HG03045 (cell line): ENCODE measurements at regions not wholly inside any gene's neighbourhood (a gene's known extent, or its start where the extent isn't known, plus 50 kb on each side); places are given as distances from the start of the nearest gene placed in this dataset.
"Not testable (repeated sequence)": the region's sequence is repeated elsewhere in the genome, so short reads cannot be mapped to it uniquely, and the experiment has no call there.

Experiments
- ATAC-seq: cut with Tn5 transposase; IDR thresholded peaks from one replicate; pipeline ENCODE4 v1.9.1; 2021; ENCODE audit warnings: mild to moderate bottlenecking, moderate library complexity; ENCODE audit not compliant: unreplicated experiment

DNA sequence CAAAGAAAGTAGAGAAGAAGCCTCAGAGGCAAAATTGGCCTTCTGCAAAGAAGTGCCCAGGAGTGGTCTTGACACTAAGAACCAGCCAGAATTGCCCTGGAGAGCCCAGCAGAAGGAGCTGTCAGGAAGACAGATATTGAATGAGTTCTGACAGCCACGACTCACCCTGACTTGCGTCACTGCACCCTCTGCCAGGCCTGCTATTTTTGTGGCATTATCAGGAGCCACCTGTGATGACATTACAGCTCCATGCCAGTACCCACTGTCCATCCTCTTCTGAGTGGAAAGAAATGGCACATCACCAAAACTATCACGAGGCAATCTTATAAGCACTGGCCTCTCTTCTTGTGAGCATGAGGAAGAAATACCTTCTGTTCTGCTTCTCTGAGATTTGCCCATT lies 67.7 kb downstream of the SMIM20 start:
- no peak for ATAC-seq

DNA sequence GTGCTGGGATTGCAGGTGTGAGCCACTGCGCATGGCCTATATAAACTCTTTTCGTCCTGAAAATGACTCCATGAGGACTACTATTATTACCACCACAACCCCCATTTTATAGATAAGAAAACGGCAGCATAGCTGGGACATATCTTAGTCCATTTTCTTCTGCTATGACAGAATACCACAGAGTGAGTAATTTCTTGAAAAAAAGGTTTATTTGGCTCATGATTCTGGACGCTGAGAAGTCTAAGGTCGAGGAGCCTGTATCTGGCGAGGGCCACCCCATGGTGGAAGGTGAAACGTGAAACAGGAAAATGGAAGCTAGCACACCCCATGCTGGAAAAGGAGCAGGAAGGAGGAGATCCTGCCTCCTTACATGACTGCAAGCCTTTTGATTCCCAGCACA lies 68.9 kb downstream of the SMIM20 start:
- no peak for ATAC-seq

DNA sequence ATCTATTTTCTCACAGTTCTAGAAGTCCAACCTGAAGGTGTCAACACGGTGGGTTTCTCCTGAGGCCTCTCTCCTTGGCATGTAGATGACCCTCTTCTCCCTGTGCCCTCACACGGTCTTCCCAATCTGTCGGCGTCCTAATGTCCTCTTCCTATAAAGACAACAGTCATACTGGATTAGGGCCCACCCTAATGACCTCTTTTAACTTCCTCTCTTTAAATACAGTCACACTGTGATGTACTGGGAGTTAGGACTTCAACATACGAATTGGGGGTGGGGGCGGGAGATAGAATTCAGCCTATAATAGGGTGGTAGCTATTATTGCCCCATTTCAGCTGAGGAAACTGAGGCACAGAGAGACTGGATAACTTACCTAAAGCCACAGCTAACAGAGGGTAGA lies 70.2 kb downstream of the SMIM20 start:
- no peak for ATAC-seq

DNA sequence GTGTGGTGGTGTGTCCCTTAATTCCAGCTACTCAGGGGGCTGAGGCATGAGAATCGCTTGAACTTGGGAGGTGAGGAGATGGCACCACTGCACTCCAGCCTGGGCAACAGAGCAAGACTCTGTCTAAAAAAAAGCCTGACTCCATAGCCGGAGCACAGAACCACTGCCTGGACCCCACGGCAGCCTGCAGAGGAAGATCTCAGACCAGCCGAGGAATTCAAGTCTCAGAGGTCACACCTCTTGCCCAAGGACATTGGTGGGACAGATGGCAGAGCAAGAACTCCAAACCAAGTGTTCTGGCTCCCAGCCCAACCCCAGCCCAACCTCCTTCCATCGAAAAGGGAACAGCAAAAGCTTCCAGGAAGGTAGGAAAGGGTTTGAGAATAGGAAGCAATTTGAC lies 70.8 kb downstream of the SMIM20 start:
- ATAC-seq = no peak

DNA sequence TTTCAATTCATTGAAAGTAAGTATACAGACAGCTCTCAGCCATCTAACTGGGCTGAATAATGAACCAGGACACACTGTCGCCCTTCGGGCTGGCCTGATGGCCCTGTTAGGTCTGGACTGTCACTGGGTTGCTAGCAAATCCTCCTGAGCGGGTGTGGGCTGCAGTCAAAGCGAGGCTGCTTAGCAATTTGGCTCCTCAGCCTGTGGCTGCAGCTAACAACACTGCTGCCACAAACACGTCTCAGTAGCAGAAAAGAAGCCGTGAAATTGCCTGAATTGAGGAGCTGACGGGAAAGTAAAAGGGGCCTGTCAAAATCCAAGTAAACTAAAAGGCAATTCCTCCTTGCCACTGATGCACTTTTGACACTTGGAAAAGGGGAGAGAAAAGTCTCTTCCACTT lies 72.8 kb downstream of the SMIM20 start:
- no peak for ATAC-seq

DNA sequence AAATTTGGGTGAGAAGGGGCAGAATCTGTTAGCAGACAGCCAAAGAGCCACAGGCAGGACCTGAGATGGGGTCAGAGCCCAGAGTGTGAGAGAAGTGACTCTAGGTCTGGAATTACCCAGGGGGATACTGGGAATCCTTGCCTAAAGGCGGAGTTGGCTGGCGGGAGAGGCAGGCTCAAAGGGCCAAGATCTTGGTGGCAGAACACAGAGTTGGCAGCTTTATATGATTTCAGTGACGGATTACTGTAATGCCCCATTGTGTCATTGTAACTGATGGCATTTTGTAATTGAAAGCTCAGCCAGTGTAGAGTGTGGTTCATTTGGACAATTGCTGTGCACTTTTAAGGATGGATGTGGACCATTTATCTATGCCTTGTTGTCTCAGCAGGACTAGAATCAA lies 77.3 kb downstream of the SMIM20 start:
- no peak for ATAC-seq

DNA sequence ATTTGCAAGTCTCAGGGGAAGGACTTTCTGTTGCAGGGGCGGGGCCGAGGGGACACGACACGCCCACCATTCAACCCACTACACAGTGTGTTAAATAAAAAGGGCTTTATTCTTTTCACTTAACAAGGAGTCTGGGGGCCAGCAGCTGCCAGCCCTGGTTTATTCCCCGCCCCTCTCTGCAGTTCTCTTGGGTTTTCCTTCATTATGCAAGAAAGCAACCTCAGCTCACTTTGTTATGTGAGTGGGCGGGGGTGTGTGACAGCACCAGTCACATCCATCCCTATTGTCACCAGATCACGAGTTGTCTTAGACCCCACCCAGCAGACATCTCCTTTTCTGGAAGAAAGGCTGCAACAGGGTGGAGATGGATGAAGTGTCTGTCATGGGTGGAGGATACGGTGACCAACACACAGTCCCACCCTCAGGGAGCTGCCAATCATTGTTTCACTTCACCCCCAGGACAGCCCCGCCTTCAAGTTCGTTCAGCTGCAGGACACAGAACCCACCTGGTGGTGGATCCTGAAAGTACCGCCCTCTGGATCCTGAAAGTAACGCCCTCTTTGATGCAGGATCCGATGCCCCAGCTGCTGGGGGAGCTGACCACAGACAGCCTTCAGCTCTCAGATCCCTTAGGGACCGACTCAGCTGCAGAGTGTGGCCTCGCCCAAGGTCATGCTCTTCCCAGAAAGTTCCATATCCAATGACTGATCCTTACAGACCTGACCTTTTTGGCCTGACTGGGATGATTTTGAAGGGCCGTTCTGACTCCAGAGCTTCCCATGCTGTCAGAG lies 79.6 kb downstream of the SMIM20 start:
- no peak for ATAC-seq

DNA sequence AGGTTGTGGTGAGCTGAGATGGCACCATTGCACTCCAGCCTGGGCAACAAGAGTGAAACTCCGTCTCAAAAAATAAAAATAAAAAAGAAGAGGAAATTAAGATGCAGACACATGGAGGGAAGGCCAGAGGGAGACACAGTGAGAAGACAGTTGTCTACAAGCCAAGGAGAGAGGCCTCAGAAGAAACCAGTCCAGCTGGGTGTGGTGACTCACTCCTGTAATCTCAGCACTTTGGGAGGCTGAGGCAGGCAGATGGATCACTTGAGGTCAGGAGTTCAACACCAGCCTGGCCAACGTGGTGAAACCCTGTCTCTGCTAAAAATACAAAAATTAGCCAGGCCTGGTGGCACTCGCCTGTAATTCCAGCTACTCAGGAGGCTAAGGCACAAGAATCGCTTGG lies 80.6 kb downstream of the SMIM20 start:
- not testable (repeated sequence) for ATAC-seq

DNA sequence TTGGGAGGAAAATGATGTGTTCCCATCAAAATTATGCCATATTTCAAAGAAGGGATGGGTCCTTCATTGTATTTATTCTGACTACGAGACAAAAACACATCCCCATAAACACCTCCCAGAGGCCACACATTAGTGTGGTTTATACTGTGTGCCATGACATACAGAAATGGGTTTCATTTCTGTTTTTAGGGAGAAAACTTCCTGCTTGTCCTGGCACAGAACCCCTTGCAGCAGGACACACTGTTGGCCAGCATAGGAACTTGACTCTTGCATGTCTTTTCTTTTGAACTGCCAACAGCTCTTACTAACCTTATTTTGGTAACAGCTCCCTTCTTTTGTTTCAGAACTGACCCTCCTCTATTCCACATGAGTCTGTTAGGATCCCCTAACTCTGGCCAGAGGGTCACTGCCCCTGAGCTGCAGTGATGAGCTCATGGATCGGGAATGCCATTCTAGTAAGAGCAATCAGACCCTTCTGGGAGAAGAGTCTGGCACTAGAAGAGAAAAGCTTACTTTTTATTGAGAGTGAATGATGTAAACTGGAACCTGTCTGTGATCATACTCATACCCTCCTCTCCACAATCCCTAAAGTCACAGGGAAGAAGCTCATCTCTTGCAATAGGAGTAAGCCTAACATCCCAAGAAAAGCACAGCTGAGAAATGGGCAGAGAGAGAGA lies 86.4 kb downstream of the SMIM20 start:
- no peak for ATAC-seq

DNA sequence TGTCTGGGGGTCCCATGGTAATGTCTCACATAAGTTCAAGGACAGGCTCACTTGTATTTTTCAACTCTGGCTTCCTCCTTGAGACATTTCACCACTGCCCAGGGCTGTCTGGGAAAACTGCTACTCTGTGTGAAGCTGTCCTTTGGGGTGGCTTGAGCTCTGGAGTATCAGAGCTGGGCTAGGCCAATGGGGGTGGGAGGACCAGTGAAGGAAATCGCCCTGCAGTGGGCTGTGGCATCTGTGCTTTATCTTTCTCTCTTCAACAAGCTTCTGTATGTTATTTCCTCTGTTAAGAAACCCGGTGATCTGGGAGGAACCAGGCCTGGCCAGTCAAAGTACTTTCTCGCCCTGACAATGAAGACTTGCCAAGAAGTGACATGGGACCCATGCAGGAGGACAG lies 87.4 kb downstream of the SMIM20 start:
- ATAC-seq = no peak

DNA sequence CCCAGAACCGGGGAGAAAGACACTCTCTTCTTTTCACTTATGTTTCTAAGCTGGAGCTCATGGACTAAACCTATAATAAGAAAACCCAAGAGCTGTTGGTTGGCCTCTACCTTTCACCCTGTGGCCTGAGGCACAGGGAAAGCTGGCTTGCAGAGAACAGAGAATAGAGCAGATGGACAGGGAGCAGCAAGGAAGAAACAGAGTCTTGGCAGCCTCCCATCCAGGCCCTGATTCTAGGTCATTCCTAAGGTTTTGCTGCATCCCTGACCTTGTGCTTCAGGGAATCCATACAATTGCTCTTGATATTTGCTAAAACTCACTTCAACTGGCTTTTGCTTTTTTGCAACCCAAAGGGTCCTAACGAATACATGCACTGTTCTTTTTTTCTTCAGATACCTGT lies 87.8 kb downstream of the SMIM20 start:
- ATAC-seq = no peak

DNA sequence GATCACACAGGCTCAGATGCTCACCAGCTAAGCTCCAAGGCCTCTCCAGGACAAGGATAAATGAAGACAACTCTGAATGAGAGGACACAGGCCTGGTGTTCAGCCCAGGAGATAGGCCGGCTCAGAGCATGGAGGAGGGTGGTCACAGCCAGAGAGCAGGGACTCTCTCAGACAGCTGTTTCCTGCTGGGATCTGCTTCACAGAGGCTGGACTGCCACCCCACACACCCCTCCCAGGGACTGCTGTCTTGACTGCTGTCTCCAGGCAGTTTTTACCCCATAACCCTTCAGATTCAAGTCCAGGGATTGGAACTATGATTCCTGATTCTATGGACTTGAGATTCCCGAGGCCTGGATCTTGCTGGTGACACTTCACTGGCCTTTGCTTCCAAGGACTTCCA lies 89.0 kb downstream of the SMIM20 start:
- ATAC-seq = no peak

DNA sequence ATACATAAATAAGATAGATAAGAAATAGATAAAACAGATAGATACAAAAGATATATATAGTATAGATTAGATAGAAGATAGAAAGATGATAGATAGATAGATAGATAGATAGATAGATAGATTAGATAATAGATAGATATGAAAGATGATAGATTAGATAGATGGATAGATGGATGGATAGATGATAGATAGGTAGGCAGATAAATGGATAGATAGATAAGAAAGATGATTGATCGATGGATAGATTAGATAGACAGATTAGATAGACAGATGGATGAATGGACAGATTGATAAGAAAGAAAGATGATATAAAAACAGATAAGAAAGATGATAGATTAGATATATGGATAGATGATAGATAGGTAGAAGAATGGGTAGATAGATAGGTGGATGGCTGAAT lies 90.3 kb downstream of the SMIM20 start:
- ATAC-seq = no peak

DNA sequence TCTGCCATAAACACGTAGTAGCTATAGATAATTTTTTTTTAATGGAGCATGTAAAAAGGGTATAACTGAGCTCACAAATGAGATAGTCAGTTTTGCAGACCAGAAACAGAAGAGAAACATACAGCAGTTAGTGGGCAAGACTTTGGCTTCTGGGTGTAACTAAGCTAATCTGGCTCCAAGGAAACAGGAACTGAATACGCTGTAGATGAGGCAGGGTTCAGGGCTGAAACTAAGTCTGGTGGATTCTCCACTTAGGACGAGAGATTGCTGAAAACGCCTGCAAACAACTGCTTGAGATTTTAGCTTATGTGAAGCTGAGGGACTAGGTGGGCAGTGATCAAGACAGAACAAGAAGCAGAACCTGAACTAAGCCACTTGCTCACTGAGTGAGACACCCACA lies 91.7 kb downstream of the SMIM20 start:
- no peak for ATAC-seq

DNA sequence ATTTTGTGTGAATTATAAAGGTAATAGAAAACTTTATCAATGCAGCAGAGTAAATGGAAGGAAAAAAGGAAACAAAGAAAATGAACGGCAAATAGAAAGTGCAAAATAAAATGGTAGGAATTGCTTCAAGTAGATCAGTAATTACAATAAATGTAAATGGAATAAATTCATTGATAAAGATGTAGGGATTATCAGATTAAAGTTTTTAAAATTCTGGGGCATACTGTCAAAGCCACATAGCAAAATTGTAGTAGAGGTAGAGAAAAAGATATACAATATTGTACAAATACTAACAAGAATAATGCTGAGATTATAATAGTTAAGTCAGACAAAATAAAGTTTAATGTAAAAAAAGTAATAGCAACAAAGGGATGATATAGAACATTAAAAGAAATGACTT lies 94.7 kb downstream of the SMIM20 start:
- no peak for ATAC-seq

DNA sequence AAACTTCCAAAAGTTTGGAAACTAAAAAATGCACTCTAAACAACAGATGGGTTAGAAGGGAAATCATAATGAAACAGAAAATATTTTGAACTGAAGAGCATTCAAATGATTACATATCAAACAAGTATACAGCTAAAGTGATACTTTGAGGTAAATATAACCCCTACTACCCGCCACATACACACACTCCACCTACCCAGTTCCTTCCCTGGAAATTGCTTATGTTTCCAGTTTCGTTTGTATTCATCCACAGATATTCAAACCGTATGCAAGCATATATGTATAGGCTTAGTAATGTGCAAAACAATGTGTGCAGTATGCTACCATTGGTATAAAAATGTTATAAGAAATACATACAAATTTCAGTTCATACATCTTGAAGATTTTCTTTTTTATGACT lies 95.5 kb downstream of the SMIM20 start:
- no peak for ATAC-seq

DNA sequence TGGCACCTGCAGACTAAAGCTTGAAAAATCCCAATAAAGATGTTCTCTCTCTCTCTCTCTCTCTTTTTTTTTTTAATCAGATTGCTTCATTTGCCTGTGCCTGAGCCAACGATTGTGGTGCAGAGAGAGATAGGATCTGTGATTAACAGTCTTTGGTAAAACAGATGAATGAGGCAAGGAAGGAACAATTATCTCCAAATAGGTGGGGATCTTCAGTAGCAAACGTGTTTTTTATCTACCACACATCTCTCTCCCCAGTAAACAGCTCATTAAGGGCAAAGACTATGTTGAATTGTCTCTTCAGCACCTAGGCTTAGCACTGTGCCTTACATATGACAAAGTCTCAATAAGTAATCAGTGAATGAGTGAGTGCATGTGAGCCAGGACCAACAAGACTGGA lies 96.3 kb downstream of the SMIM20 start:
- no peak for ATAC-seq

DNA sequence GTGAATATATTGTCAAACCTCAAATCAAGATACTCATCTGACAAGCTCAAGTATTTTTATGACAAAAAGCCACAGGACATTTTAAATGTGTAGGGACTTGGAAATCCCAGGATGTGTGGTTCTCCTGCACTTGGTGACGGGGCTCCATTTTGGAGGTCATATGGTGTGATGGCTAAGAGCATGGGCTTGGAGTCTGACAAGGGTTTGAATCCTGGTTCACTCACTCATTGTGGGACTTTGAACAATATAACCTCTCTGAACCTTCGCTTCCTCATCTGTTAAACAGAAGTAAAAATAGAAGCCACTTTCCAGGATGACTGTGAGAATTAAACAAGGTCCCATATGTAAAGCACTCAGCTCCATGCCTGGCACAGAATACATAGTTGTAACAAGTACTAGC lies 99.6 kb downstream of the SMIM20 start:
- ATAC-seq = no peak

DNA sequence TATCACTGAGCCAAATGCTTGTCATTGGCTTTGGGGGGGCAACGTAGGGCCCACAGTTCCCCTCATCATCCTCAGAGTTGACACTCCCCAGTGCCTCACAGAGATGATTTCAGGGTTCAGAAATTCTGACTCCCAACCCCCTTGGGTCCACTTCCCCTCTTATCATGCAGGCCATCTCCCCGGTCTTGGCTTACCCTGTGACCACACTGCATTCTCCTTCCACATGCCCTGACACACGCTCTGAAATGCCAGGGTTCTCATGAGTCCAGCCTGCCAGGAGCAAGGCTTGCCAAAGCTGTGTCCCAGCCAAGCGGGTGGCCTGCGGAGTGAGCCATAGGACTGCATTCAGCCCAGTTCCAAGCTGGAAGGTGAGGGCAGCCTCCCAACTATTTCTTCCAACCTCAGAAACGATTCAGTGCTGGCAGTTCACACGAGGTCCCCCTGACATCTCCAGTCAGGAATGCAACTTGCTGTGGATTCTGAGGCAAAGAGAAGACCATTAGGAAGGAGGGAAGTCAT lies 101.2 kb downstream of the SMIM20 start:
- no peak for ATAC-seq

DNA sequence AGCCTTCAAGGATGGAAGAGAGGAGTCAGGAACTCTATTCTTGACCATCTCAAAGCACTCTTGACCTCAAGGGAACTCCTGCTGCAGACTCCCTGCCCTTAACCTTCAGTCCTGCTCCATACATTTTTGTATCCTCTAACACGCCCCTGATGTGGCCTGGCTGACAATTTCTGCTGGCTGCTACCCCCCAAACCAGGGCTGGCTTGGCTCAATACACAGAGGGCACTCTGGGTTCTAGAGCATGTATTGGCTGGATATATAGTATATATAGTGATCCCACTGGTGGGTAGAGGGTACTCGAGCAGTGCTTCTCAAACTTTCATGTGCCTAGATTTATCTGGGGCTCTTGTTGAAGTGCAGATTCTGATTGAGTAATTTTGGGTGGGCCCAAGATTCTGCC lies 101.9 kb downstream of the SMIM20 start:
- no peak for ATAC-seq

DNA sequence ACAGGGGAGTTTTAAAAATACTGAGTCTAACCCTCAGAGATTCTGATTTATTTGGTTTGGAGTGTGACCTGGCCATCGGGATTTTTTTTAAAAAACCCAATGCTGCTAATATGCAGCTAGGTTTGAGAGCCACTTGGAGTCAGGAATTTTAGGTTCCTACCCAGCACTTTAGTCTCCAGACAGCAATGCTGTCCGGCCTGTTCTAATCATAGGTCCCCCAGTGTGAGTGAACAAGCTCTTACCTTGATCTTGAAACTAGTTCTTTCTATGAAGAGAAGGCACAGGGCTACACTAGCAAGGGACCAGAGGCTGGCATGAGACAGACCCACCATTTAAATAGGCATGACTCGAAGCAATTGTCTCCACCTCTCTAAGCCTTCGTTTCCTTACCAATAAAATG lies 103.5 kb downstream of the SMIM20 start:
- no peak for ATAC-seq

DNA sequence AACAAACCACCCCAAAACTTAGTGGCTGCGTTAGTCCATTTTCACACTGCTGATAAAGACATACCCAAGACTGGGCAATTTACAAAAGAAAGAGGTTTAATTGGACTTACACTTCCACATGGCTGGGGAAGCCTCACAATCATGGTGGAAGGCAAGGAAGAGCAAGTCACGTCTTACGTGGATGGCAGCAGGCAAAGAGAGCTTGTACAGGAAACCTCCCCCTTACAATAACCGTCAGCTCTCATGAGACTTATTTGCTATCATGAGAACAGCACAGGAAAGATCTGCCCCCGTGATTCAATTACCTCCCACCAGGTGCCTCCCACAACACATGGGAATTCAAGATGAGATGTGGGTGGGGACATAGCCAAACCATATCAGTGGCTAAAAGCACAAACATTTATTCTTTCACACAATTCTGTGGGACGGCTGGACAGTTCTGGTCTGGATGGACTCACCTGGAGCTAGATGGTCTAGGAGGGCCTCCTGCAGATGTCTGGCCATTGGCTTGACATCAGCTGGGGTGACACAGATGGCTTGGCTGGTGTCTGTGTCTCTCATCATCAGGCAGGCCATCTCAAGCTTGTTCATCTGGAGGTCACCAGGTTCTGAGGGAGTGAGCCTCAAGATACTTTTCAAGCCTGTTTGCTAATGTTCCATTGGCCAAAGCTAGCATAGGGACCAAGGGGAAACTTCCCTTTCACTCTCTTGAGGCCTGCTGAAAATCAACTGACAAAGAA lies 104.1 kb downstream of the SMIM20 start:
- ATAC-seq = not testable (repeated sequence)
